ENCODE measurements at regions not wholly inside any gene's neighbourhood (a gene's known extent, or its start where the extent isn't known, plus 50 kb on each side); places are given as distances from the start of the nearest gene placed in this dataset.

- TF ChIP-seq CTCF (IDR thresholded peaks at IDR 0.05) (no peak), EP300 (IDR thresholded peaks at IDR 0.05) (no peak), POLR2A (IDR thresholded peaks at IDR 0.05) (no peak)
These were observed 63.9 kb upstream of the GTF3A start for GRCh38 chr13:27360562-27360961.
